ENCODE measurements at regions not wholly inside any gene's neighbourhood (a gene's known extent, or its start where the extent isn't known, plus 50 kb on each side); places are given as distances from the start of the nearest gene placed in this dataset.

DNA sequence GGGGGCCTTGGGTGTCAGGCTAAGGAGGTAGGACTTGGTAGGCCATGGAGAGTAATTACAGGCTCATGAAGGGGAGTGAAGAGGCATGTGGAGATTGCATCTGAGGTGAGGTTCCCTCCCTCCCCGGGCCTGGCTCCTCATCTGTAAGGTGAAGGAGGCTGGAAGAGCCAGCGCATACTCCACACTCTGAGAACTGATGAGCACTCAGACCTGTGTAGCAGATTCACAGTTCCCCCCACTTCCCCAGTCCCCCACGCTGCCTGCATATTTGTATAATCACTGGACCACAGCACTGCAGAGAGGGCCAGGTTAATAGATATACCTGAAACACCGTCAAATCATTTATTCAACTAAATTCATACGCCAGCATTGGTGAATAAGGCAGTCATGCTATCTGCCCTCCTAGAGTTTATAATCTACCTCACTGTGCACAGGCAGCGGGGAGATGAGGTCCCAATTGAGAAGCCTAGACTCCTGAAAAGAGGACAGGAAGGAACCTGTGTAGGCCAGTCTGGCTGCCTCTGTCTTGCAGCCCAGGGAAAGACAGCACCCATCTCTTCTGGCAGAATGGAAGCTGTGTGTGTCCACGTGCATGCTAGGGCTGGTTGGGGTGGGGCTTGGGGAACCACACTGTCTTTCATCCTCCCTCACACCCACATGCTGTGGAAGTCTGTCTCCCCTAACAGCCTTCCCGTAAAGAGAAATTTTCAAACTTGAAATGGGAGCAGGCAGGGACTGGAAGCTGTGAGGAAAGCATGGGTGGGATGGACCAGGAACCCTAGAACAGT, 110.6 kb upstream of the ATP1A1 start:
- TF ChIP-seq, protein P1, sequence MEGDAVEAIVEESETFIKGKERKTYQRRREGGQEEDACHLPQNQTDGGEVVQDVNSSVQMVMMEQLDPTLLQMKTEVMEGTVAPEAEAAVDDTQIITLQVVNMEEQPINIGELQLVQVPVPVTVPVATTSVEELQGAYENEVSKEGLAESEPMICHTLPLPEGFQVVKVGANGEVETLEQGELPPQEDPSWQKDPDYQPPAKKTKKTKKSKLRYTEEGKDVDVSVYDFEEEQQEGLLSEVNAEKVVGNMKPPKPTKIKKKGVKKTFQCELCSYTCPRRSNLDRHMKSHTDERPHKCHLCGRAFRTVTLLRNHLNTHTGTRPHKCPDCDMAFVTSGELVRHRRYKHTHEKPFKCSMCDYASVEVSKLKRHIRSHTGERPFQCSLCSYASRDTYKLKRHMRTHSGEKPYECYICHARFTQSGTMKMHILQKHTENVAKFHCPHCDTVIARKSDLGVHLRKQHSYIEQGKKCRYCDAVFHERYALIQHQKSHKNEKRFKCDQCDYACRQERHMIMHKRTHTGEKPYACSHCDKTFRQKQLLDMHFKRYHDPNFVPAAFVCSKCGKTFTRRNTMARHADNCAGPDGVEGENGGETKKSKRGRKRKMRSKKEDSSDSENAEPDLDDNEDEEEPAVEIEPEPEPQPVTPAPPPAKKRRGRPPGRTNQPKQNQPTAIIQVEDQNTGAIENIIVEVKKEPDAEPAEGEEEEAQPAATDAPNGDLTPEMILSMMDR (optimal IDR thresholded peaks at IDR 0.05 in 1 of 3, IDR thresholded peaks at IDR 0.05 in 1 of 3, conservative IDR thresholded peaks at IDR 0.05 in 1 of 3; ENCODE audit: extremely low read depth in 1 of 3, insufficient read depth in 2 of 3, low read length in 3 of 3) = no peak
- no peak for TF ChIP-seq EZH2 (IDR thresholded peaks at IDR 0.05; ENCODE audit: low read length)
- Histone ChIP-seq H3K9ac (ENCODE audit: control insufficient read depth, extremely low read depth, insufficient read depth, low read length) (no peak overlapping the region), H3K79me2 (ENCODE audit: control insufficient read depth, insufficient read depth, low read length) (no peaks in the 10 kb centered on the region), H3K36me3 (ENCODE audit: control insufficient read depth in 2 of 2, extremely low read depth in 1 of 2, insufficient read depth in 2 of 2, low read length in 2 of 2) (no peaks in the 10 kb centered on the region), H2AFZ (ENCODE audit: control insufficient read depth, low read length) (no peak overlapping the region), H4K20me1 (ENCODE audit: control insufficient read depth, extremely low read depth, insufficient read depth, low read length) (no peaks in the 10 kb centered on the region), H3K4me2 (ENCODE audit: control insufficient read depth, extremely low read depth, insufficient read depth, low read depth, low read length) (no peak overlapping the region), H3K27ac (ENCODE audit: control insufficient read depth, insufficient read depth, low read length) (no peak overlapping the region), H3K9me3 (ENCODE audit: control insufficient read depth, low read depth, low read length) (no peaks in the 10 kb centered on the region), H3K9me1 (ENCODE audit: control insufficient read depth, extremely low read depth, insufficient read depth, low read length) (peaks cover 2% of the 10 kb centered on the region), H3K4me3 (ENCODE audit: control insufficient read depth in 2 of 3, extremely low read depth in 1 of 3, insufficient read depth in 2 of 3, low read depth in 1 of 3, low read length in 3 of 3) (no peak overlapping the region), H3K27me3 (ENCODE audit: control insufficient read depth, extremely low read depth, insufficient read depth, low read length) (no peaks in the 10 kb centered on the region), H3K4me1 (ENCODE audit: control insufficient read depth, extremely low read depth, insufficient read depth, low read length) (peaks cover 13% of the 10 kb centered on the region)
- no peak for DNase-seq (ENCODE audit: low read depth, low spot score)
- dilution Hi-C loops (cut with MboI; ENCODE audit: extremely low pct_ligation_motif_present, low sequenced_read_pairs) = no loop called here
- FAIRE-seq = no peak

DNA sequence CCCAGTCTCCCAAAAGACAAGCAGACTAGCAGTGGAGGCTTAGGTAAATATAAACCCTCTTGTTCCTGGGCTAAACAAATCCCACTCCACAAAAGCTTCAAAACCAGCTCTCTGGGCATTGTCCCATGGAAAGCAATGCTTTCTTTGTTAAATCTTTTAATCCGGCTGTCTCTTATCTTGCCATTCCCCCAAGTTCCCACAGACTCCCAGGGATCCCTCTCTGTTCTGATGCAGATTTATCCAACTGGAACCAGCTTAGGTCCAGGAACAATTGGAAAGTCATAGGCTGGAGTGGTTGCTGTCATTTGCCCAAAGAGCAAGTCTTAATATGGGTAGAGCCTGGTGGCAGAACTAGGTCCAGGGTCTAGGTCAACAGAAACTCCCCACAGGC, 110.1 kb upstream of the ATP1A1 start:
- Histone ChIP-seq H2AFZ (ENCODE audit: control insufficient read depth, low read length) (no peak overlapping the region), H3K36me3 (ENCODE audit: control insufficient read depth in 2 of 2, extremely low read depth in 1 of 2, insufficient read depth in 2 of 2, low read length in 2 of 2) (no peaks in the 10 kb centered on the region), H3K9me1 (ENCODE audit: control insufficient read depth, extremely low read depth, insufficient read depth, low read length) (peaks cover 2% of the 10 kb centered on the region), H3K79me2 (ENCODE audit: control insufficient read depth, insufficient read depth, low read length) (no peaks in the 10 kb centered on the region), H3K9me3 (ENCODE audit: control insufficient read depth, low read depth, low read length) (no peaks in the 10 kb centered on the region), H3K4me1 (ENCODE audit: control insufficient read depth, extremely low read depth, insufficient read depth, low read length) (peaks cover 19% of the 10 kb centered on the region), H3K4me2 (ENCODE audit: control insufficient read depth, extremely low read depth, insufficient read depth, low read depth, low read length) (no peak overlapping the region), H3K27ac (ENCODE audit: control insufficient read depth, insufficient read depth, low read length) (no peak overlapping the region), H3K4me3 (ENCODE audit: control insufficient read depth in 2 of 3, extremely low read depth in 1 of 3, insufficient read depth in 2 of 3, low read depth in 1 of 3, low read length in 3 of 3) (no peak overlapping the region), H3K27me3 (ENCODE audit: control insufficient read depth, extremely low read depth, insufficient read depth, low read length) (no peaks in the 10 kb centered on the region), H4K20me1 (ENCODE audit: control insufficient read depth, extremely low read depth, insufficient read depth, low read length) (no peaks in the 10 kb centered on the region), H3K9ac (ENCODE audit: control insufficient read depth, extremely low read depth, insufficient read depth, low read length) (no peak overlapping the region)
- FAIRE-seq (no peak), DNase-seq (ENCODE audit: low read depth, low spot score) (no peak)
- TF ChIP-seq, protein P1 (optimal IDR thresholded peaks at IDR 0.05 in 1 of 3, IDR thresholded peaks at IDR 0.05 in 1 of 3, conservative IDR thresholded peaks at IDR 0.05 in 1 of 3; ENCODE audit: extremely low read depth in 1 of 3, insufficient read depth in 2 of 3, low read length in 3 of 3) = no peak
- no peak for TF ChIP-seq EZH2 (IDR thresholded peaks at IDR 0.05; ENCODE audit: low read length)
- dilution Hi-C loops (cut with MboI; ENCODE audit: extremely low pct_ligation_motif_present, low sequenced_read_pairs) = no loop called here
